ENCODE measurements at regions not wholly inside any gene's neighbourhood (a gene's known extent, or its start where the extent isn't known, plus 50 kb on each side); places are given as distances from the start of the nearest gene placed in this dataset.

GRCh38 chr13:84834201-84834600 lies 951.9 kb upstream of the SLITRK1 start:
- Histone ChIP-seq H3K36me3 (no peaks in the 10 kb centered on the region), H3K27me3 (no peaks in the 10 kb centered on the region), H3K4me3 (no peak overlapping the region), H3K9me3 (no peaks in the 10 kb centered on the region), H3K4me1 (ENCODE audit: insufficient read depth) (no peaks in the 10 kb centered on the region), H3K27ac (no peak overlapping the region)
- TF ChIP-seq EP300 (IDR thresholded peaks at IDR 0.05) (no peak), POLR2A (IDR thresholded peaks at IDR 0.05) (no peak), CTCF (IDR thresholded peaks at IDR 0.05) (no peak)
- 80 to 84% (median 82%) methylated on average over 2 of the region's 2 CpGs for WGBS, 3 donors
- no peak for DNase-seq
- intact Hi-C loops (cut with DNase I): no loop called here

- no peak overlapping the region for H3K27ac ChIP-seq
- no peaks in the 10 kb centered on the region for H3K9me3 ChIP-seq
- no peaks in the 10 kb centered on the region for H3K4me1 ChIP-seq (ENCODE audit: insufficient read depth)
- H3K4me3 ChIP-seq: no peak overlapping the region
- no peaks in the 10 kb centered on the region for H3K27me3 ChIP-seq
- TF ChIP-seq EP300 (IDR thresholded peaks at IDR 0.05) (no peak), CTCF (IDR thresholded peaks at IDR 0.05) (no peak), POLR2A (IDR thresholded peaks at IDR 0.05) (no peak)
- 87 to 95% (median 92%) methylated on average over 27 of the region's 27 CpGs for WGBS, 3 donors
- intact Hi-C loops (cut with DNase I): no loop called here
- peak in 2 of 5 donors; percentile 11 to 17 for DNase-seq
- no peaks in the 10 kb centered on the region for H3K36me3 ChIP-seq
These were observed 949.7 kb upstream of the SLITRK1 start for GRCh38 chr13:84831666-84832657.

- Histone ChIP-seq H3K27me3 (no peaks in the 10 kb centered on the region), H3K9me3 (no peaks in the 10 kb centered on the region), H3K4me3 (no peak overlapping the region), H3K4me1 (ENCODE audit: insufficient read depth) (no peaks in the 10 kb centered on the region), H3K27ac (no peak overlapping the region), H3K36me3 (no peaks in the 10 kb centered on the region)
- no peak for TF ChIP-seq CTCF (IDR thresholded peaks at IDR 0.05)
- no peak for TF ChIP-seq POLR2A (IDR thresholded peaks at IDR 0.05)
- no peak for TF ChIP-seq EP300 (IDR thresholded peaks at IDR 0.05)
- intact Hi-C loops (cut with DNase I): no loop called here
- no peak for DNase-seq
- WGBS, 3 donors: 39 to 70% (median 40%) methylated on average over 1 of the region's 1 CpG
These were observed 941.3 kb upstream of the SLITRK1 start for GRCh38 chr13:84823528-84823927.

GRCh38 chr13:84821261-84821660 lies 939.0 kb upstream of the SLITRK1 start:
- TF ChIP-seq CTCF (IDR thresholded peaks at IDR 0.05) (no peak), EP300 (IDR thresholded peaks at IDR 0.05) (no peak), POLR2A (IDR thresholded peaks at IDR 0.05) (no peak)
- Histone ChIP-seq H3K4me1 (ENCODE audit: insufficient read depth) (no peaks in the 10 kb centered on the region), H3K36me3 (no peaks in the 10 kb centered on the region), H3K27me3 (no peaks in the 10 kb centered on the region), H3K9me3 (no peaks in the 10 kb centered on the region), H3K4me3 (no peak overlapping the region), H3K27ac (no peak overlapping the region)
- no peak for DNase-seq
- WGBS, 3 donors: 13 to 32% (median 17%) methylated on average over 3 of the region's 3 CpGs
- intact Hi-C loops (cut with DNase I): no loop called here
